ENCODE measurements at regions not wholly inside any gene's neighbourhood (a gene's known extent, or its start where the extent isn't known, plus 50 kb on each side); places are given as distances from the start of the nearest gene placed in this dataset.

- no peak for TF ChIP-seq POLR2A (IDR thresholded peaks at IDR 0.05)
- no peak for TF ChIP-seq EP300 (IDR thresholded peaks at IDR 0.05)
- TF ChIP-seq CTCF (IDR thresholded peaks at IDR 0.05) = no peak
- no peak for TF ChIP-seq POLR2AphosphoS5 (IDR thresholded peaks at IDR 0.05)
Measured at GRCh38 chr9:68653141-68653595, 51.9 kb upstream of the PIP5K1B start.
